ENCODE measurements at regions not wholly inside any gene's neighbourhood (a gene's known extent, or its start where the extent isn't known, plus 50 kb on each side); places are given as distances from the start of the nearest gene placed in this dataset.
"Not testable (repeated sequence)": the region's sequence is repeated elsewhere in the genome, so short reads cannot be mapped to it uniquely, and the experiment has no call there.

DNA sequence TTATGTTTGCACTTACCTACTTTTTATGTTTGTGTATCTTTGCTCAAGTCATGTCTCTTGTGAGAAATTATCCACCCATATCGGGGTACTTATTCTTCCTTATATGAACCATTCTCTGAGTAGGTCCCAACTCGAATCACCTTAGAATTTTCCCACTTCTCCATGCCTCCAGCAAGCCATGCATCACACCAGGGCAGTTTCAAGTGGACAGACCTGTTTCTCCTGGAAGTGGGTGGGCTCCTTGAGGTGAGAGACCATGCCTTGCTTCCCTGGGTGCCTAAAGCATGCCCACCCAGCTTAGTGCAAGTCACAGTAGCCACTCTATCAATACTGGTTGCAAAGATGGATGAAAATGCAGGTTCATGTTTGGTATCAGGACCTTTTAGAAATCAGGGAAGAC lies 187.2 kb downstream of the KIT start:
- DNase-seq (ENCODE audit: low spot score) = no peak

DNA sequence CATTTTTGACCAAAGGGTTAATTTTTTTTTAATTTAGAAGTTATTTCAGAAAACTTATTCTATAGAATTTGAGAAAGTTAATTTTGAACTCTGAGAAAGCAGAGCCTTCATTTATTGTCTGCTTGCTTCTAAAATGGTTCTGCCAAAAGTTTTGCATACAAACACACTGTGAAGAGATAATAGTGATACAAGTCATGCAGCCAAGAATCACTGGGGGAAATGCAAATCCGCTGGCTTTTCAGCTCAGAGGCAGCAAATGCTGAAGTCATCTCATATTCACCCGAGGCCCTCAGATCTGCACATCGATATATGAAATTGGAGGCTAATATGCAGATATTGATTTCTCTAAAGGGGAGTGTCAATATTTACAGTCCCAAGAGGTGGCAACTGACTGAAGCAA lies 186.2 kb downstream of the KIT start:
- no peak for DNase-seq (ENCODE audit: low spot score)

DNA sequence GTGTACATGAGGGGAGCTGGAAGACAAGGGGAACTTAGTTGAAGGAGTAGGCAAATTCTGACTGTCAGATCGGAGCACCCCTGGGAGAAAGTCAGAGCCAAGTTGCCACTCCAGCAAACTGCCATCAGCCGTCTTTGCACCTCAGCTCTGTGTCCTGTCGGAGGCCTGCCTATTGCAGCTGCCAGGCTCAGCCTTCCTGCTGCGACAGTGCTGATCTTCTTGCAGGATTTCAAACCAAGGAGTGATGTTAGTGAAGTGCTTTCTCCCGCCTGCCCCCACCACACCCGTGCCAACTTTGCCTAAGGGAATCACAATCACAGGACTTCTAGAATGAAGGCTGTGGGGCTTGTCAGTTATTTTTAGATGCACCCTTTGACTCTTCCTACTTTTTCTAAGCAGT lies 185.3 kb downstream of the KIT start:
- no peak for DNase-seq (ENCODE audit: low spot score)

GRCh38 chr4:54842656-54843055 lies 184.9 kb downstream of the KIT start:
- no peak for DNase-seq (ENCODE audit: low spot score)

GRCh38 chr4:54842226-54842625 lies 184.5 kb downstream of the KIT start:
- no peak for DNase-seq (ENCODE audit: low spot score)

- DNase-seq (ENCODE audit: low spot score) = no peak
Observed at GRCh38 chr4:54840992-54841768, 183.4 kb downstream of the KIT start.

DNA sequence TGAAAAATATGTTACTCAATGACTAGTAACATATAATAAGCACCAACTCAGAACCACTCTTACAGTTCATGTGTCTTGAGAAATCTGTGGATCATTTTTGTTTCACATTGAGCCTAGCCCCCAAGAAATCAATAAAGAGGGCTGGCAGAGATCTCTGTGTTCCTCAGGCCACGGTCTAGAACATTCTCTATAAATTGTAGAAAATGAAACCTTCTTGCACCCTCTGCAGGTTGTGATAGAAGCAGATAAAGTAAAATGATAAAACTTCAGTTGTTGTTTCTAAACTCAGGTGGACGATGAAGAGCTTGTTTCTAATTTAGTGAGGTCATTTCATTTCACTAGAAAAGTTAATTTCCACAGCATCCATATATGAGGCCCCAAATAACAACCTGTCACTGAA lies 182.7 kb downstream of the KIT start:
- no peak for DNase-seq (ENCODE audit: low spot score)

GRCh38 chr4:54838301-54838700 lies 180.5 kb downstream of the KIT start:
- DNase-seq (ENCODE audit: low spot score) = no peak

DNA sequence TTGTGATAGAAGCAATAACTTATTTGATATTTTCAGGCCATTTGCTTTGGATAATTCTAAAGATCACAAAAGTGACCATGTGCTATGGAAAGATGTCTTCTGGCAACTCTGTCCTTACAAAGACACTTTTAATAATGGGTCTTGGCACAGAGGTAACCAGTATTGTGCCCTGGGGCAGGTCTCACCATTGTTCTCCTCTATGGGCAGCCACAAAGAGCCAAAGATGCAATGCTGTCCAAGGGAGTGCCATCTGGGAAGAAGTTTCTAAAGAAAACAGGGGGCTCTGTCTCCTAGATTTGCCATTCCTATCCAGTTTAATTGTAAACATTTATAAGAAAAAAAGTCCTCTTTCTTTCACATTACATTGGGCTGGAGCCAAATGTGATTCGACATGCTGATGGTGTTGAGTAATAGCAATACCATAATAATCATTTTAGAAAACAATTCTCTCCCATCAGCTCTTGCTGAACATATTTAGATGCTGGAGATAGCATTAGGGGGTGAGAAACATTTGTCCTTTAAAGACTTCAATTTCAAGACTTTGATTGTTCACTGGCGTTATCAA lies 179.9 kb downstream of the KIT start:
- no peak for DNase-seq (ENCODE audit: low spot score)

- not testable (repeated sequence) for DNase-seq (ENCODE audit: low spot score)
Observed at GRCh38 chr4:54828361-54828760, 170.6 kb downstream of the KIT start.

DNA sequence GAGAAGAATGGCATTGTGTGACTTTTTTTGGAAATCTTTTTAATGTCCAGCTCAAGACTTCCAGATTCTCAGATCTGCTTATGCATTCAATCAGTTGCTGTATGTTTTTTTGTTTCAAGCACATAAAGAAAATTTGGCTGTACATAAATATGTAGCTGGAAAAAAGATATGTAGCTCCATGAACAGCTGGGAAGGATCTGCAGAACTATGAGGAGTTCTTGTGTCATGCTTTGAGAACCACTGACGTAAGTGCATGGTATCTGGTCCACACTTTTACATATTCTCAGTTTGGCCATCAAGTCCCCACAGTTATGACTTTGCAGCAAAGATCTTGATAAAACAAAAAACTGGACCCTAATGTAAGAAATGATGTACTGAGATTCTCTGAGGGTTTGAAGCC lies 165.9 kb downstream of the KIT start:
- DNase-seq (ENCODE audit: low spot score) = no peak

DNA sequence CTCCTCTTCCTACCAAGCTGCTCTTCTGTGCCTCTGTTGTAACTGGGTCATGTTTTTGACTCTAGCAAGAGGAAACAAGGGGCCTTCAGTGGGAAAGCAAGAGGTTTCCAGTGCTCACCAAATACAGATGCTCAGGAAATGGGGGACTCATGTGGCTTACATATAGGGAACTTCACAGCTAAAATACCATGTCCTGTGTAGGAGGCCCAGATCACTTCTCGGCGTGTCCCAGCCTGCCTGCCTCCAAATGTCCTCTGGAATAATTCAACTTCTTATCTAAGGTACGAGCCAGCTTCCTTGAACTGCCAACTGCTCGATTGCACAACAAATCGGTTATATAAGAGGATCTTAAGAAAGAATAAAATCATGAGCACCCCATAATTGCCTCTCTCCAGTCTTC lies 161.3 kb downstream of the KIT start:
- DNase-seq (ENCODE audit: low spot score) = no peak

DNA sequence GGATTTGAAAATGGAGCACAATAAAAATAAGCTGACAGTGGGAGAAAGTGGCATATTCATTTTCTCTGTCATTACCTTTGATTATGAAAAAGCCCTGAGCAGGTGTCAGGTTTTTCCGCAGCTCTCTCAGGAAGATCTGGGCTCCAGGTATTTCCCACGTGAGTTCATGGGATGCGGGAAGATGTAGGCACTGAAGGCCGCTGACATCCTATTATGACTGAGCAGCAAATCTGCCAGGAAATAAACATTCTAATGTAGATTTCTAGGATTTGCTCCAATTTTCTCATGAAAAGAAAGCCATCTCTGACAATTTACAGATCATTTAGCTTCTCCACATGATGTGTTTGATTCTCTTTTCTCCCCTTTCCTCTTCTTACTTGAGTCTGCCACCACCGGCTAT lies 160.7 kb downstream of the KIT start:
- no peak for DNase-seq (ENCODE audit: low spot score)

DNA sequence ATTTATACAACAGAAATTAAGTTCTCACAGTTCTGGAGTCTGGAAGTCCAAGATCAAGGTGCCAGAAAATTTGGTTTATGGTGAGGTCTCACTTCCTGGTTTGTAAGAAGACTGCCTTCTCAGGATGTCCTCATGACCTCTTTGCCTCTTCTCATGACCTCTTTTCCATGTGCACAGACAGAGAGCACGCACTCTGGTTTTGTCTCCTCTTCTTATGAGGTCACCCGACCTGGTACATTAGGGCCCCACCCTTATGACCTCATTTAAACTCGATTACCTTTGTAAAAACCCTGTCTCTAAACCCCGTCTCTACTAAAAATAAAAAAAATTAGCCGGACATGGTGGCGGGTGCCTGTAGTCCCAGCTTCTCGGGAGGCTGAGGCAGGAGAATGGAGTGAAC lies 155.9 kb downstream of the KIT start:
- DNase-seq (ENCODE audit: low spot score) = no peak

- DNase-seq (ENCODE audit: low spot score) = no peak
Observed at GRCh38 chr4:54806351-54806750, 148.6 kb downstream of the KIT start.

- DNase-seq (ENCODE audit: low spot score) = no peak
Observed at GRCh38 chr4:54802336-54802735, 144.6 kb downstream of the KIT start.

DNA sequence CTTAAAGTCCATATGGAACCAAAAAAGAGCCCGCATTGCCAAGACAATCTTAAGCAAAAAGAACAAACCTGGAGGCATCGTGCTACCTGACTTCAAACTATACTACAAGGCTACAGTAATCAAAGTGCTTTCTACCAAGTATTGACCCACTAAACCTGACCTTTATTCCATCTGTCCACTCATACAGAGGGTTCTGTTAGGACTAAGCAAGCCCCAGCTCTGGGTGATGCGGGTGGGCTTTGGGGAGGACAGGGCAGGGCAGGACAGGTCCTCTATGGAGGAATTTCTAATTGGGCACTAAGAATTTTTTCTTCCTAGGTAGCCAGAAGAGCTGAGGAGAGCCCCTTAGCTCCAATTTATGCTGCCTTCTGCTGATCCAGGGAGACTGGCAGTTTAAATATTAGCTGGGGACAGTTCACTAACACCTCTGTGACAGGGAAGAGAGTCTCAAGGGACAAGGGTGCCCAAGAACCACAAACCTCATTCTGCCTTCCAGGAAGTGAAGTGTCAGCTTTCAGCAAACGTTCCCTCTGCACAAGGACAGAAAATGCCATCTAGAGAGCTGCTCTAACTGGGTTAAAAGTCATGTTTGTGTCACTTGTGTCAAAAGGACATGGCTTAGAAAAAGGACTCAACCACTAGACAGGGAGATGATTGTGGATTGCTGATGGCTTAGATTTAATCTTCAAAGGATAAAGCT lies 143.2 kb downstream of the KIT start:
- DNase-seq (ENCODE audit: low spot score) = no peak

DNA sequence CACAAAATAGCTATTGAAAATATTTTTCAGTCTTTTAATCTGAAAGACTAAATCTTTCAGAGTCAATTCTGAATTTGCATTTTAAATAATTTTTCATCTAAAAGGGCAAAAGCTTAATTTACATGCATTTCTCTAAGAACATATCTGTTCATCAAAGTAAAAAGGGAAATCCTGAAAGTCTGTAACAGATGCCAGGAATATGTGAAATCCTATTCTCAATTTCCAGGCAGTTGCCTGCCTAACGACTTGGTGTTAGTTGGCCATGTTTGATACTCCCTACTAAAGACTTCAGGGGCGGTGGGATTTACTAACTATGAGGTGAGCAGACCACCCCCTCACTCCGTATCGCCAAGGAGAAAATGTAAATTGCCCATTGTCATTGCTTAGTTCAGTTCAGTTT lies 136.8 kb downstream of the KIT start:
- no peak for DNase-seq (ENCODE audit: low spot score)

GRCh38 chr4:54793856-54794422 lies 136.2 kb downstream of the KIT start:
- no peak for DNase-seq (ENCODE audit: low spot score)

Measured in kidney capillary endothelial cell (primary cell).